ENCODE measurements at regions not wholly inside any gene's neighbourhood (a gene's known extent, or its start where the extent isn't known, plus 50 kb on each side); places are given as distances from the start of the nearest gene placed in this dataset.

- DNase-seq, result no peak
- no peak for ATAC-seq
- Histone ChIP-seq H3K4me1 (no peaks in the 10 kb centered on the region), H3K27me3 (no peaks in the 10 kb centered on the region), H3K4me3 (no peak overlapping the region), H3K9me3 (no peaks in the 10 kb centered on the region), H3K36me3 (no peaks in the 10 kb centered on the region), H3K27ac (no peak overlapping the region)
- intact Hi-C loops (cut with DNase I), result no loop called here
- TF ChIP-seq POLR2A (IDR thresholded peaks at IDR 0.05) (no peak), CTCF (IDR thresholded peaks at IDR 0.05) (no peak)
- 66 to 77% (median 70%) methylated on average over 3 of the region's 3 CpGs for WGBS, 4 donors
Observed at GRCh38 chr6:155599561-155599960, 143.9 kb upstream of the NOX3 start.

- no peak for DNase-seq
- intact Hi-C loops (cut with DNase I), result no loop called here
- H3K36me3 ChIP-seq, result no peaks in the 10 kb centered on the region
- TF ChIP-seq POLR2A (IDR thresholded peaks at IDR 0.05), result no peak
- TF ChIP-seq CTCF (IDR thresholded peaks at IDR 0.05), result no peak
- no peak overlapping the region for H3K4me3 ChIP-seq
- no peak overlapping the region for H3K27ac ChIP-seq
- no peaks in the 10 kb centered on the region for H3K4me1 ChIP-seq
- H3K9me3 ChIP-seq, result no peaks in the 10 kb centered on the region
- 53 to 57% (median 54%) methylated on average over 2 of the region's 2 CpGs for WGBS, 4 donors
- no peaks in the 10 kb centered on the region for H3K27me3 ChIP-seq
- ATAC-seq, result no peak
Observed at GRCh38 chr6:155599160-155599559, 143.5 kb upstream of the NOX3 start.

DNA sequence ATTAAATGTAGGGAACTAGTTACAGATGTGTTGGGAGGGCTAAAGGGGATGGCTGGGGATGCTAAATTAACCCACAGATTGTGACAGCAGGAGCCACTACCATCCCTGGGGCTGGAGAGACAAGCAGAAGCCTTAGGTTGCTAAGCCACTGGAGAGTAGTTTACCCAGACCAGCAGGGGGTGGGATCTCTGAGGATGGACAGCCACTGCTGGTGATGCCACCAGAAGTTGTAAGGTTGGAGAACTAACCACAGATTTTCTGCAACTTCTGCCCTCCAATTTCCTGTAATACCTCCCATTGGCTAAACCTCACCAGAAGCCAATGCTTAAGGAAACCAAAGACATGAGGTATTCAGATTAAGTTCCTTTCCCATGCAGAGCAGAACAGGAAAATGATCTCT, 139.6 kb upstream of the NOX3 start:
- DNase-seq (no peak), ATAC-seq (no peak)
- Histone ChIP-seq H3K36me3 (no peaks in the 10 kb centered on the region), H3K27ac (no peak overlapping the region), H3K27me3 (no peaks in the 10 kb centered on the region), H3K4me3 (no peak overlapping the region), H3K4me1 (no peaks in the 10 kb centered on the region), H3K9me3 (no peaks in the 10 kb centered on the region)
- TF ChIP-seq CTCF (IDR thresholded peaks at IDR 0.05) (no peak), POLR2A (IDR thresholded peaks at IDR 0.05) (no peak)
- intact Hi-C loops (cut with DNase I), result no loop called here

DNA sequence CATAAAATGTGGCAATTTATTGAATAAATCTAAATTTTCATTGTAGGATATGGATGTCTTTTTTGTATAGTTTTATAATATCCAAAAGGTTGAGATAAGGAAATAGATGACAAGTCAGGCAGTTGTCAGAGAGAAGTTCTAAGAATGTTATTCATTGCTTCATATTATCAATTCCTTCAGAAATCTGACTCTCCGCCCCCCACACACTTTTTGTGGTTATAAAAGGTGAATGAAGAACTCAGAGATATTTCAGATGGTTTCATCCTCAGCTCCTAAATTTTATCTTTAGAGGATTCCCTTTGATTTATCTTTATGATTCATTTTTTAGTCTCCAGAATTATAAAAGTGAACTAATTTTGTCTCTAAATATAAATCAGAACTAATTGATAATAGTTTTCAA, 136.1 kb upstream of the NOX3 start:
- no peaks in the 10 kb centered on the region for H3K36me3 ChIP-seq
- TF ChIP-seq CTCF (IDR thresholded peaks at IDR 0.05) (no peak), POLR2A (IDR thresholded peaks at IDR 0.05) (no peak)

More for the DNA sequence above, 136.1 kb upstream of the NOX3 start:
- ATAC-seq (no peak), DNase-seq (no peak)
- intact Hi-C loops (cut with DNase I), result no loop called here
- WGBS, 4 donors, result 93 to 100% (median 94%) methylated on average over 1 of the region's 1 CpG
- Histone ChIP-seq H3K4me1 (no peaks in the 10 kb centered on the region), H3K27me3 (no peaks in the 10 kb centered on the region), H3K27ac (no peak overlapping the region), H3K9me3 (peaks cover 0 to 9% (median 0%) of the 10 kb centered on the region in 12 donors), H3K4me3 (no peak overlapping the region)
